ENCODE measurements at regions not wholly inside any gene's neighbourhood (a gene's known extent, or its start where the extent isn't known, plus 50 kb on each side); places are given as distances from the start of the nearest gene placed in this dataset.

DNA sequence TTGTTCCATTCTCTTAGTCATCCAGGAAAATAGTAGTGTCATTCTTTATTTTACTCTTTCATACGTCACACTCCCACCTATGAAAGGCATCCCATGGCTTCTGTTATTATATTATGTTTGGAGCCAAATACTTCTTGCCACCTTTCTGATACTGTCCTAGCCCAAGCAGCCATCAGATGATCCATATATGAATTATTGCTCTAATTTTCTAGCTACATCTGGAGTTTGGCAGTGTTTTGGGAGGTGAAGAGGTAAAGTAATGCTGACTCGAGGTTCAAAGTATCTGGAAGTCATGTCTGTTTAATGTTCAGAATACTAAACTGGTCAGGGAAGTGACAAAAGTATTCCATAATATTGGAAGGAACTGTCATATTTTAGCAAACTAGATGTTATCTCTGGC is 362.5 kb downstream of the GPR37 start:
- no peak for TF ChIP-seq CTCF (IDR thresholded peaks at IDR 0.05)
- TF ChIP-seq POLR2AphosphoS5 (IDR thresholded peaks at IDR 0.05) = no peak
- TF ChIP-seq POLR2A (IDR thresholded peaks at IDR 0.05; ENCODE audit: low read depth) = no peak
- TF ChIP-seq EP300 (IDR thresholded peaks at IDR 0.05) = no peak
- H3K4me1 ChIP-seq = no peaks in the 10 kb centered on the region
- WGBS = 57% methylated on average over 2 of the region's 2 CpGs
- H3K36me3 ChIP-seq = no peaks in the 10 kb centered on the region
- H3K27ac ChIP-seq (replicated peaks in 1 of 4) = no peak overlapping the region
- H3K27me3 ChIP-seq = no peaks in the 10 kb centered on the region
- no peak for DNase-seq (ENCODE audit: extremely low spot score)
- H3K9me3 ChIP-seq = no peaks in the 10 kb centered on the region
- intact Hi-C loops (cut with DNase I) = no loop called here
- H3K4me3 ChIP-seq = no peak overlapping the region

- H3K27ac ChIP-seq (replicated peaks in 1 of 4) = no peak overlapping the region
- H3K9me3 ChIP-seq = no peaks in the 10 kb centered on the region
- TF ChIP-seq POLR2A (IDR thresholded peaks at IDR 0.05; ENCODE audit: low read depth) (no peak), CTCF (IDR thresholded peaks at IDR 0.05) (no peak), POLR2AphosphoS5 (IDR thresholded peaks at IDR 0.05) (no peak), EP300 (IDR thresholded peaks at IDR 0.05) (no peak)
- no peaks in the 10 kb centered on the region for H3K27me3 ChIP-seq
- DNase-seq (ENCODE audit: extremely low spot score) = no peak
- no peak overlapping the region for H3K4me3 ChIP-seq
- H3K36me3 ChIP-seq = no peaks in the 10 kb centered on the region
- H3K4me1 ChIP-seq = no peaks in the 10 kb centered on the region
- intact Hi-C loops (cut with DNase I) = no loop called here
- WGBS = 86% methylated on average over 1 of the region's 1 CpG
Measured at GRCh38 chr7:124399941-124400340, 365.7 kb downstream of the GPR37 start.

DNA sequence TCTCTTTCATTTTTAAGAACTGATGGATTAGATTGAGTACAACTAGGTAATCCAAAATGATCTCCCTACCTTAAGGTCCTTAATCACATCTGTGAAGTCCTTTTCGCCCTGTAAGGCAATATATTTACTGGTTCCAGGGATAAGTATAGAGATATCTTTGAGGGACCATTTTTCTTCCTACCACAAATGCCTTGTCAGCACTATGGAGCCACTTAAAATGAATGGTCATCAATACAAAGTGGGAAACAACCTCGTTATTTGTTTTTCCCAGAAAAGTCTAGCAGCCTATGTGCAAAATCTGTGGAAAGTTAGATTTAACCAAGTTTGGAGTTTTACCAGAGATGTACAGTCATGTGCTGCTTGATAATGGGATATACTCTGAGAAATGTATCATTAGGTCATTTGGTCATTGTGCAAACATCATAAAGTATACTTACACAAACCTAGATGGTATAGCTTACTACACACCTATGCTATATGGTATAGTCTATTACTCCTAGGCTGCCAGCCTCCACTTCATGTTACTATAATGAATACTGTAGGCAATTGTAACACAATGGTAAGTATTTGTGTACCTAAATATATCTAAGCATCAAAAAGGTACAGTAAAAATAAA is 366.2 kb upstream of the TMEM229A start:
- no peak for DNase-seq (ENCODE audit: extremely low spot score)
- no peaks in the 10 kb centered on the region for H3K4me1 ChIP-seq
- TF ChIP-seq EP300 (IDR thresholded peaks at IDR 0.05) (no peak), POLR2AphosphoS5 (IDR thresholded peaks at IDR 0.05) (no peak), CTCF (IDR thresholded peaks at IDR 0.05) (no peak), POLR2A (IDR thresholded peaks at IDR 0.05; ENCODE audit: low read depth) (no peak)
- no peak overlapping the region for H3K27ac ChIP-seq (replicated peaks in 1 of 4)
- WGBS = 84% methylated on average over 2 of the region's 2 CpGs
- intact Hi-C loops (cut with DNase I) = no loop called here
- H3K4me3 ChIP-seq = no peak overlapping the region
- no peaks in the 10 kb centered on the region for H3K27me3 ChIP-seq
- H3K36me3 ChIP-seq = no peaks in the 10 kb centered on the region
- H3K9me3 ChIP-seq = no peaks in the 10 kb centered on the region

DNA sequence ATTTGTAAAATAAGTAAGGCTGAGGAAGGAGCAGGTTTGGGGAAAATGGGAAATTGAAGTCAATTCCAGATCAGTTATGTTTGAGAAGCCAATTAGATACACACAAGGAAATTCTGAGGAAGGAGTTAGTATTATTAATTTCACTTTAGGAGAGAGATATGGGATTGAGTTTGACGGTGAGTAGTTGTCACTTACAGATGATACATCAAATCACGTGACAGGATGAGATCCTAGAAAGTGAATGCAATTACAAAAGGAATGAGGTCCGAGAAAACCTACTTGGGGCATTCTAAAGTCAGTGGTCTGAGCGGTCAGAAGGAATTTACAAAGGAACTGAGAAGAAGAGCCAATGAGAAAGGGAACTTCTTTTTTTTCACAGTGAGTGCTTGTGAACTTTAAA is 364.3 kb upstream of the TMEM229A start:
- H3K9me3 ChIP-seq = no peaks in the 10 kb centered on the region
- 82% methylated on average over 4 of the region's 4 CpGs for WGBS
- H3K27ac ChIP-seq (replicated peaks in 1 of 4) = no peak overlapping the region
- no peak for DNase-seq (ENCODE audit: extremely low spot score)
- TF ChIP-seq POLR2A (IDR thresholded peaks at IDR 0.05; ENCODE audit: low read depth) (no peak), EP300 (IDR thresholded peaks at IDR 0.05) (no peak), CTCF (IDR thresholded peaks at IDR 0.05) (no peak), POLR2AphosphoS5 (IDR thresholded peaks at IDR 0.05) (no peak)
- H3K4me3 ChIP-seq = no peak overlapping the region
- no peaks in the 10 kb centered on the region for H3K36me3 ChIP-seq
- no peaks in the 10 kb centered on the region for H3K4me1 ChIP-seq
- intact Hi-C loops (cut with DNase I) = no loop called here
- no peaks in the 10 kb centered on the region for H3K27me3 ChIP-seq

- TF ChIP-seq CTCF (IDR thresholded peaks at IDR 0.05) (no peak), POLR2A (IDR thresholded peaks at IDR 0.05; ENCODE audit: low read depth) (no peak), EP300 (IDR thresholded peaks at IDR 0.05) (no peak), POLR2AphosphoS5 (IDR thresholded peaks at IDR 0.05) (no peak)
- no peak for DNase-seq (ENCODE audit: extremely low spot score)
- no peaks in the 10 kb centered on the region for H3K4me1 ChIP-seq
- H3K27me3 ChIP-seq = no peaks in the 10 kb centered on the region
- no peak overlapping the region for H3K4me3 ChIP-seq
- 39% methylated on average over 1 of the region's 1 CpG for WGBS
- no peak overlapping the region for H3K27ac ChIP-seq (replicated peaks in 1 of 4)
- intact Hi-C loops (cut with DNase I) = no loop called here
- H3K36me3 ChIP-seq = no peaks in the 10 kb centered on the region
- H3K9me3 ChIP-seq = no peaks in the 10 kb centered on the region
Measured at GRCh38 chr7:124390301-124390700, 357.4 kb upstream of the TMEM229A start.
